Astrocyte of the spinal cord (primary cell): ENCODE measurements at regions not wholly inside any gene's neighbourhood (a gene's known extent, or its start where the extent isn't known, plus 50 kb on each side); places are given as distances from the start of the nearest gene placed in this dataset.

Experiments used
- DNase-seq: peaks from one replicate; pipeline ENCODE4 v3.0.0; 2011; ENCODE audit warnings: low read depth, low spot score
- H3K4me3 ChIP-seq: 2 replicates; pipeline ENCODE4 v1.5.1; 2011; ENCODE audit warnings: low read depth, mild to moderate bottlenecking, low read length, moderate library complexity
- in situ Hi-C: cut with HindIII; loops from 2 replicates; pipeline ENCODE4 v1.10.0; 2017; ENCODE audit warnings: low sequenced_read_pairs
- TF ChIP-seq, protein P1 (sequence below): IDR thresholded peaks from 2 replicates; pipeline ENCODE4 v1.5.1; 2012; ENCODE audit warnings: low read depth, mild to moderate bottlenecking, low read length, inconsistent platforms

DNA sequence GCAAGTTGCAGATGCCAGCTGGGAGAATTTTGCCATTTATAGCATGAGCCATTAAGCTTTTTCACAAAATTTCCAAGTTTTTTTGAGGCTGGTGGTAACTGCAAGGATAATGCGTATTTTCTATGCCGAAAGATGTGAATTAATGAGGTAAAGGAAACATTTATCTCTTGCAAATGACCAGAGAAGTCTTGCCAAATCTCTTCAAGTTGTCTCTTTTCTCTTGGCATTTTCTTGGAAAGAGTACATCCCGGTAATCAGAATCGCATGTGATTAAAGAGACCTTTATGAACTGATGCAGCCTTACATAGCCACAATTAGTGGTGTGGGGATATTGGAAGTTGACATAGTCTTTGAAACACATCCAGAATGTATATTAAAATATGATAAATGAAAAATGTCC, 136.5 kb upstream of the MMADHC start:
- no peak for DNase-seq
- in situ Hi-C loops = no loop called here
- no peak overlapping the region for H3K4me3 ChIP-seq
- TF ChIP-seq, protein P1, sequence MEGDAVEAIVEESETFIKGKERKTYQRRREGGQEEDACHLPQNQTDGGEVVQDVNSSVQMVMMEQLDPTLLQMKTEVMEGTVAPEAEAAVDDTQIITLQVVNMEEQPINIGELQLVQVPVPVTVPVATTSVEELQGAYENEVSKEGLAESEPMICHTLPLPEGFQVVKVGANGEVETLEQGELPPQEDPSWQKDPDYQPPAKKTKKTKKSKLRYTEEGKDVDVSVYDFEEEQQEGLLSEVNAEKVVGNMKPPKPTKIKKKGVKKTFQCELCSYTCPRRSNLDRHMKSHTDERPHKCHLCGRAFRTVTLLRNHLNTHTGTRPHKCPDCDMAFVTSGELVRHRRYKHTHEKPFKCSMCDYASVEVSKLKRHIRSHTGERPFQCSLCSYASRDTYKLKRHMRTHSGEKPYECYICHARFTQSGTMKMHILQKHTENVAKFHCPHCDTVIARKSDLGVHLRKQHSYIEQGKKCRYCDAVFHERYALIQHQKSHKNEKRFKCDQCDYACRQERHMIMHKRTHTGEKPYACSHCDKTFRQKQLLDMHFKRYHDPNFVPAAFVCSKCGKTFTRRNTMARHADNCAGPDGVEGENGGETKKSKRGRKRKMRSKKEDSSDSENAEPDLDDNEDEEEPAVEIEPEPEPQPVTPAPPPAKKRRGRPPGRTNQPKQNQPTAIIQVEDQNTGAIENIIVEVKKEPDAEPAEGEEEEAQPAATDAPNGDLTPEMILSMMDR = no peak

DNA sequence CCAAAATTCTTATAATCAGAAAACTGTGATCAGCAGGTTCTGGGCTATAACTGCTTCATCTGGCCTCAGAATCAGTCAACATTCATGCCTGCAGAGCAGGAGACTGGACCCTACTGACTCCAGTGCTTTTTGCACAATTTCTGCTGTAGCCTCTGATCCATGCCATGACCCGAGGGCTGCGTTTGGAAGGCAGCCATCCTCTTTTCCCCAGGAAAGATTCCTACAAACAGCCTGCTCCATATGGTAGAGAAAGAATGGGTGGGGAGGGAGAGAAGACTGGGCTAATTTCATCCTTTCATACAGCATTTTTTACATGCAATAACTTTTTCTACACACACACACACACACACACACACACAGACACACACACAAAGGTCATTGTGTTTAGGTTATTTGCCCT, 133.0 kb upstream of the MMADHC start:
- in situ Hi-C loops = no loop called here
- no peak for DNase-seq
- no peak overlapping the region for H3K4me3 ChIP-seq
- TF ChIP-seq, protein P1 = no peak

GRCh38 chr2:149719695-149720094, 132.1 kb upstream of the MMADHC start:
- in situ Hi-C loops = no loop called here

GRCh38 chr2:149716687-149717086, 129.1 kb upstream of the MMADHC start:
- in situ Hi-C loops = no loop called here
- no peak for DNase-seq
- TF ChIP-seq, protein P1 = no peak
- H3K4me3 ChIP-seq = no peak overlapping the region

More at GRCh38 chr2:149719695-149720094, 132.1 kb upstream of the MMADHC start:
- TF ChIP-seq, protein P1 = no peak
- DNase-seq = no peak
- H3K4me3 ChIP-seq = no peak overlapping the region

- TF ChIP-seq, protein P1 = no peak
- in situ Hi-C loops = no loop called here
Observed at GRCh38 chr2:149715894-149716293, 128.3 kb upstream of the MMADHC start.

DNA sequence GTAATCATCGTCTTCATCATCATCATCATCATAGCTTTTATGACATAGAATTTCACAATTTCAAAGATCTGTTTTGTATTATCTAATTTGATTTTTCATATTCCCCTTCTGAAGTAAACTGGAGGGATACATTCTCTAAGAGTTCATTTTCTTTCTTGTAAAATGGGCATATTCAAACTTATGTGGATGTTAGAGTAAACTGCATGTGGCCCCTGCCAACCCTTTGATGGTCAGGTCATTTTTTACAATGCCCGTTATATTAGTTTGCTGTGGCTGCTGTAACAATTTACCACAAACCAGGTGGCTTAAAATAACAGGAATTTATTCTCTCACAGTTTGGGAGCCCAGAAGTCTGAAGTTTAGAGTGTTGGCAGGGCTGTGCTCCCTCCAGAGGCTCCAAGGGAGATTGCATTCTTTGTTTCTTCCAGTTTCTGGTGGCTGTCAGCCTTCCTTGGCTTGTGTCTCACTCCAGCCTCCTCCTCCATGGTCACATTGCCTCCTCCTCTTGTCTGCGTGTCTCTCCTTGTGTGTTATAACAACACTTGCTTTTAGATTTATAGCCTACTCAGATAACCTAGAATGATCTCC, 127.5 kb upstream of the MMADHC start:
- DNase-seq = peak; percentile 50
- TF ChIP-seq, protein P1 = peak; percentile 78
- no peak overlapping the region for H3K4me3 ChIP-seq
- in situ Hi-C loops = no loop called here

More at GRCh38 chr2:149715894-149716293, 128.3 kb upstream of the MMADHC start:
- DNase-seq = no peak
- no peak overlapping the region for H3K4me3 ChIP-seq
